Choroid plexus epithelial cell (primary cell): ENCODE measurements at regions not wholly inside any gene's neighbourhood (a gene's known extent, or its start where the extent isn't known, plus 50 kb on each side); places are given as distances from the start of the nearest gene placed in this dataset.

Source experiments
- DNase-seq: peaks from one replicate; pipeline ENCODE4 v3.0.0-alpha.2; 2010; ENCODE audit warnings: low read depth
- H3K4me3 ChIP-seq: 2 replicates; pipeline ENCODE4 v1.5.1; 2011; ENCODE audit warnings: low read depth, mild to moderate bottlenecking, control low read depth, low read length, moderate library complexity
- CTCF ChIP-seq: conservative IDR thresholded peaks from 2 replicates; pipeline ENCODE4 v1.5.1; 2011; ENCODE audit warnings: low read depth, mild to moderate bottlenecking, control low read depth, inconsistent platforms, low read length, moderate library complexity

GRCh38 chr3:20346916-20347315 is 160.9 kb upstream of the SGO1 start:
- H3K4me3 ChIP-seq: no peak overlapping the region
- no peak for DNase-seq
- TF ChIP-seq CTCF: no peak

- no peak overlapping the region for H3K4me3 ChIP-seq
- no peak for DNase-seq
- TF ChIP-seq CTCF: no peak
Observed at GRCh38 chr3:20346369-20346768, 160.4 kb upstream of the SGO1 start.

- DNase-seq: no peak
- H3K4me3 ChIP-seq: no peak overlapping the region
- no peak for TF ChIP-seq CTCF
Observed at GRCh38 chr3:20344400-20344959, 158.5 kb upstream of the SGO1 start.

- TF ChIP-seq CTCF: no peak
- H3K4me3 ChIP-seq: no peak overlapping the region
- DNase-seq: no peak
Observed at GRCh38 chr3:20343790-20344189, 157.8 kb upstream of the SGO1 start.

GRCh38 chr3:20340324-20340928 is 154.4 kb upstream of the SGO1 start:
- peak; percentile 98 for TF ChIP-seq CTCF
- DNase-seq: peak; percentile 82
- H3K4me3 ChIP-seq: no peak overlapping the region

- no peak for TF ChIP-seq CTCF
- H3K4me3 ChIP-seq: no peak overlapping the region
- DNase-seq: no peak
Observed at GRCh38 chr3:20336572-20336971, 150.6 kb upstream of the SGO1 start.

GRCh38 chr3:20334842-20335241 is 148.8 kb upstream of the SGO1 start:
- DNase-seq: no peak
- no peak for TF ChIP-seq CTCF

More at GRCh38 chr3:20334842-20335241, 148.8 kb upstream of the SGO1 start:
- H3K4me3 ChIP-seq: no peak overlapping the region
